H9 (cell line): ENCODE measurements at regions not wholly inside any gene's neighbourhood (a gene's known extent, or its start where the extent isn't known, plus 50 kb on each side); places are given as distances from the start of the nearest gene placed in this dataset.

ENCODE experiments used
- DNase-seq: peaks from one replicate; pipeline ENCODE4 v3.0.0-alpha.2; 2017
- H2AFZ ChIP-seq: one replicate; pipeline ENCODE4 v1.6.1; 2013; ENCODE audit warnings: mild to moderate bottlenecking, low read length, control low read depth, moderate library complexity
- H2AK5ac ChIP-seq: 2 replicates; pipeline ENCODE4 v1.6.1; 2013; ENCODE audit warnings: low read length, control low read depth, mixed read lengths; ENCODE audit not compliant: insufficient read length
- H2BK120ac ChIP-seq: one replicate; pipeline ENCODE4 v1.6.1; 2013; ENCODE audit warnings: low read depth, mild to moderate bottlenecking, low read length, control low read depth, inconsistent platforms; ENCODE audit not compliant: poor library complexity, severe bottlenecking
- H2BK12ac ChIP-seq: 2 replicates; pipeline ENCODE4 v1.6.1; 2013; ENCODE audit warnings: low read length, control low read depth, mixed read lengths, low read depth; ENCODE audit not compliant: insufficient read length
- H2BK15ac ChIP-seq: 2 replicates; pipeline ENCODE4 v1.6.1; 2013; ENCODE audit warnings: low read depth, low read length, control low read depth
- H2BK20ac ChIP-seq: one replicate; pipeline ENCODE4 v1.6.1; 2013; ENCODE audit warnings: low read depth, mild to moderate bottlenecking, low read length, control low read depth, inconsistent platforms; ENCODE audit not compliant: poor library complexity, severe bottlenecking
- H2BK5ac ChIP-seq: 2 replicates; pipeline ENCODE4 v1.6.1; 2013; ENCODE audit warnings: low read length, control low read depth, mixed read lengths; ENCODE audit not compliant: insufficient read length
- H3K14ac ChIP-seq: 2 replicates; pipeline ENCODE4 v1.6.1; 2013; ENCODE audit warnings: low read length, control low read depth; ENCODE audit not compliant: insufficient read depth
- H3K18ac ChIP-seq: 2 replicates; pipeline ENCODE4 v1.6.1; 2013; ENCODE audit warnings: low read depth, mild to moderate bottlenecking, mixed read lengths, low read length, control low read depth; ENCODE audit not compliant: insufficient read length
- H3K23ac ChIP-seq: 2 replicates; pipeline ENCODE4 v1.6.1; 2013; ENCODE audit warnings: low read length, control low read depth, mixed read lengths, low read depth; ENCODE audit not compliant: insufficient read length
- H3K23me2 ChIP-seq: 2 replicates; pipeline ENCODE4 v1.6.1; 2013; ENCODE audit warnings: low read depth, mild to moderate bottlenecking, mixed read lengths, low read length, control low read depth; ENCODE audit not compliant: insufficient read length, poor library complexity, severe bottlenecking
- H3K27ac ChIP-seq: 2 replicates; pipeline ENCODE4 v1.5.1; 2013; ENCODE audit warnings: low read length, control low read depth, mixed read lengths, low read depth; ENCODE audit not compliant: insufficient read length
- H3K27me3 ChIP-seq: 2 replicates; pipeline ENCODE4 v1.6.1; 2013; ENCODE audit warnings: low read length, control low read depth, inconsistent platforms; ENCODE audit not compliant: insufficient read depth
- H3K4ac ChIP-seq: 2 replicates; pipeline ENCODE4 v1.6.1; 2013; ENCODE audit warnings: low read depth, mild to moderate bottlenecking, control low read depth, inconsistent platforms, low read length, moderate library complexity
- H3K4me1 ChIP-seq: 2 replicates; pipeline ENCODE4 v1.6.1; 2013; ENCODE audit warnings: low read length, control low read depth, inconsistent platforms; ENCODE audit not compliant: insufficient read depth
- H3K4me2 ChIP-seq: 2 replicates; pipeline ENCODE4 v1.6.1; 2013; ENCODE audit warnings: low read length, control low read depth, mixed read lengths; ENCODE audit not compliant: insufficient read length, insufficient read depth
- H3K56ac ChIP-seq: 2 replicates; pipeline ENCODE4 v1.6.1; 2013; ENCODE audit warnings: low read depth, mild to moderate bottlenecking, mixed read lengths, low read length, control low read depth; ENCODE audit not compliant: insufficient read length
- H3K79me1 ChIP-seq: 2 replicates; pipeline ENCODE4 v1.6.1; 2013; ENCODE audit warnings: low read depth, mild to moderate bottlenecking, moderate library complexity, low read length, control low read depth, inconsistent platforms; ENCODE audit not compliant: insufficient read depth, poor library complexity, severe bottlenecking
- H3K79me2 ChIP-seq: 2 replicates; pipeline ENCODE4 v1.6.1; 2013; ENCODE audit warnings: low read length, control low read depth, inconsistent platforms; ENCODE audit not compliant: insufficient read depth
- H3K9ac ChIP-seq: 2 replicates; pipeline ENCODE4 v1.6.1; 2013; ENCODE audit warnings: low read length, control low read depth, mixed read lengths; ENCODE audit not compliant: insufficient read length; ENCODE audit errors: extremely low read depth
- H3K9me3 ChIP-seq: one replicate; pipeline ENCODE4 v1.6.1; 2013; ENCODE audit warnings: low read depth, low read length, inconsistent platforms; ENCODE audit not compliant: control insufficient read depth
- H3T11ph ChIP-seq: one replicate; pipeline ENCODE4 v1.6.1; 2013; ENCODE audit warnings: mild to moderate bottlenecking, low read length, control low read depth, inconsistent platforms
- H4K20me1 ChIP-seq: one replicate; pipeline ENCODE4 v1.6.1; 2013; ENCODE audit not compliant: control insufficient read depth, insufficient read length, insufficient read depth
- H4K5ac ChIP-seq: 2 replicates; pipeline ENCODE4 v1.6.1; 2013; ENCODE audit warnings: low read depth, mild to moderate bottlenecking, mixed read lengths, low read length, control low read depth; ENCODE audit not compliant: insufficient read length
- H4K8ac ChIP-seq: replicated peaks from 2 replicates; pipeline ENCODE4 v1.6.1; 2013; ENCODE audit warnings: low read length, control low read depth, mixed read lengths, low read depth; ENCODE audit not compliant: insufficient read length
- H4K91ac ChIP-seq: 2 replicates; pipeline ENCODE4 v1.6.1; 2013; ENCODE audit warnings: low read depth, mild to moderate bottlenecking, moderate library complexity, mixed read lengths, low read length, control low read depth; ENCODE audit not compliant: insufficient read length
- H3K27ac Mint-ChIP-seq, 3 experiments: 2 replicates in 2 of 3; 3 replicates in 1 of 3; pipeline ENCODE4 v1.8.0; 2020 to 2021; ENCODE audit warnings: mixed read lengths in 3 of 3, mild to moderate bottlenecking in 1 of 3, moderate library complexity in 1 of 3
- H3K27me3 Mint-ChIP-seq: 2 replicates; pipeline ENCODE4 v1.8.0; 2021; ENCODE audit warnings: low read depth, mild to moderate bottlenecking, moderate library complexity, mixed read lengths
- H3K36me3 Mint-ChIP-seq, 3 experiments: 2 replicates in 2 of 3; 3 replicates in 1 of 3; pipeline ENCODE4 v1.8.0; 2020 to 2021; ENCODE audit warnings: low read depth in 3 of 3, mixed read lengths in 3 of 3; ENCODE audit not compliant: insufficient read depth in 1 of 3
- H3K4me1 Mint-ChIP-seq, 2 experiments: 2 replicates each; pipeline ENCODE4 v1.8.0; 2020; ENCODE audit warnings: mixed read lengths in 2 of 2
- H3K4me3 Mint-ChIP-seq, 2 experiments: 2 replicates in 1 of 2; 3 replicates in 1 of 2; pipeline ENCODE4 v1.8.0; 2020 to 2021; ENCODE audit warnings: mild to moderate bottlenecking in 2 of 2, mixed read lengths in 2 of 2, moderate library complexity in 1 of 2
- H3K9me3 Mint-ChIP-seq, 2 experiments: 2 replicates in 1 of 2; 3 replicates in 1 of 2; pipeline ENCODE4 v1.8.0; 2020; ENCODE audit warnings: mild to moderate bottlenecking in 2 of 2, mixed read lengths in 2 of 2, moderate library complexity in 1 of 2
- CTCF ChIP-seq: fragments of 200-600 bp; sonication (generic); conservative IDR thresholded peaks from 3 replicates; pipeline ENCODE4 v1.8.0; 2021; ENCODE audit warnings: antibody characterized with exemption, mild to moderate bottlenecking
- WGBS: extraction: QIAGEN DNeasy Blood & Tissue Kit; methylation state at CpG from one replicate; pipeline ENCODE4 v1.1.7; 2013; ENCODE audit warnings: missing lambda C conversion rate, low lambda C conversion rate, mixed read lengths; ENCODE audit not compliant: insufficient read length; ENCODE audit errors: extremely low coverage; 5-methylcytosine and 5-hydroxymethylcytosine counted together

GRCh38 chr14:42023452-42023851 lies 416.8 kb downstream of the LRFN5 start:
- Histone ChIP-seq H3K14ac (no peak overlapping the region), H4K20me1 (no peaks in the 10 kb centered on the region), H3K9ac (no peak overlapping the region), H2BK15ac (no peak overlapping the region), H3K27me3 (no peaks in the 10 kb centered on the region), H3K18ac (no peak overlapping the region), H3K23ac (no peak overlapping the region), H2BK12ac (no peak overlapping the region), H3K4me2 (no peak overlapping the region), H3K4ac (no peak overlapping the region), H3T11ph (no peak overlapping the region), H3K27ac (no peak overlapping the region), H3K56ac (no peak overlapping the region), H2AFZ (no peak overlapping the region), H4K91ac (no peak overlapping the region), H3K4me1 (no peaks in the 10 kb centered on the region), H4K5ac (no peak overlapping the region), H2BK5ac (no peak overlapping the region), H3K79me2 (no peaks in the 10 kb centered on the region), H2BK20ac (no peak overlapping the region), H2BK120ac (no peak overlapping the region), H3K79me1 (no peaks in the 10 kb centered on the region), H3K9me3 (no peaks in the 10 kb centered on the region), H2AK5ac (no peak overlapping the region), H4K8ac (no peak overlapping the region), H3K23me2 (no peaks in the 10 kb centered on the region)
- Mint-ChIP-seq H3K27me3 (no peaks in the 10 kb centered on the region), H3K4me3 (no peak overlapping the region), H3K36me3 (no peaks in the 10 kb centered on the region; a peak in 1 of 7 replicates), H3K9me3 (peaks cover 0 to 2% of the 10 kb centered on the region in 2 experiments; a peak in 2 of 5 replicates), H3K27ac (no peak overlapping the region), H3K4me1 (0 out of 4 replicates have a peak, but pooled peaks cover 0 to 4% of the 10 kb centered on the region in 2 experiments)
- DNase-seq: no peak
- no peak for TF ChIP-seq CTCF
- no CpG with 5 or more reads among the region's 2 CpGs for whole genome bisulfite sequencing
